DND-41 (cell line): ENCODE measurements at regions not wholly inside any gene's neighbourhood (a gene's known extent, or its start where the extent isn't known, plus 50 kb on each side); places are given as distances from the start of the nearest gene placed in this dataset.

Experiments
- EZH2 ChIP-seq: IDR thresholded peaks from 3 replicates; pipeline ENCODE4 v1.6.1; 2012; ENCODE audit warnings: borderline replicate concordance, low read depth, mild to moderate bottlenecking, moderate library complexity, low read length, inconsistent platforms; ENCODE audit not compliant: severe bottlenecking
- TF ChIP-seq, protein P1 (sequence below): IDR thresholded peaks from 2 replicates; pipeline ENCODE4 v1.5.1; 2012; ENCODE audit warnings: borderline replicate concordance, low read length, moderate library complexity, mild to moderate bottlenecking; ENCODE audit not compliant: poor library complexity, severe bottlenecking; ENCODE audit errors: extremely low read depth

DNA sequence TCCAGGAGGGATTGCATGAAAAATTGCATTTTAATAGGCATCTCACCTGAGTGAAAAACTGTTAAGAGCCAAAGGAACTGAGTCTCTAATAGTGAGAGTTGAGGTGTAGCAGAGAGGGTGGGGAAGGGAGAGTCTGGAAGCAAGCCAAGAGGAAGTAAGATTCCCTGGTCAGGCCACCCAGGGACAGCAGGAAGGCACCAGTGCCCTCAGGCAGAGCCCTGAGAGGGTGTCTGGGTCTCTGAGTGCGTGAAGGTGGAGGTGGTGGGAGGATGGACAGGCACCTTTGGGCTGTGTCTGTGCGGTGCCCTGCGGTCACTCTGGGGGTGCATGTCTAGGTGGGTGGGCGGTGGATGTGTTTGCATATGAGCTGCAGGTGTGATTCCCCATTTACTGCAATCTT, 300.4 kb upstream of the ROPN1 start:
- TF ChIP-seq, protein P1, sequence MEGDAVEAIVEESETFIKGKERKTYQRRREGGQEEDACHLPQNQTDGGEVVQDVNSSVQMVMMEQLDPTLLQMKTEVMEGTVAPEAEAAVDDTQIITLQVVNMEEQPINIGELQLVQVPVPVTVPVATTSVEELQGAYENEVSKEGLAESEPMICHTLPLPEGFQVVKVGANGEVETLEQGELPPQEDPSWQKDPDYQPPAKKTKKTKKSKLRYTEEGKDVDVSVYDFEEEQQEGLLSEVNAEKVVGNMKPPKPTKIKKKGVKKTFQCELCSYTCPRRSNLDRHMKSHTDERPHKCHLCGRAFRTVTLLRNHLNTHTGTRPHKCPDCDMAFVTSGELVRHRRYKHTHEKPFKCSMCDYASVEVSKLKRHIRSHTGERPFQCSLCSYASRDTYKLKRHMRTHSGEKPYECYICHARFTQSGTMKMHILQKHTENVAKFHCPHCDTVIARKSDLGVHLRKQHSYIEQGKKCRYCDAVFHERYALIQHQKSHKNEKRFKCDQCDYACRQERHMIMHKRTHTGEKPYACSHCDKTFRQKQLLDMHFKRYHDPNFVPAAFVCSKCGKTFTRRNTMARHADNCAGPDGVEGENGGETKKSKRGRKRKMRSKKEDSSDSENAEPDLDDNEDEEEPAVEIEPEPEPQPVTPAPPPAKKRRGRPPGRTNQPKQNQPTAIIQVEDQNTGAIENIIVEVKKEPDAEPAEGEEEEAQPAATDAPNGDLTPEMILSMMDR, result no peak
- no peak for TF ChIP-seq EZH2
